ENCODE measurements at regions not wholly inside any gene's neighbourhood (a gene's known extent, or its start where the extent isn't known, plus 50 kb on each side); places are given as distances from the start of the nearest gene placed in this dataset.

DNA sequence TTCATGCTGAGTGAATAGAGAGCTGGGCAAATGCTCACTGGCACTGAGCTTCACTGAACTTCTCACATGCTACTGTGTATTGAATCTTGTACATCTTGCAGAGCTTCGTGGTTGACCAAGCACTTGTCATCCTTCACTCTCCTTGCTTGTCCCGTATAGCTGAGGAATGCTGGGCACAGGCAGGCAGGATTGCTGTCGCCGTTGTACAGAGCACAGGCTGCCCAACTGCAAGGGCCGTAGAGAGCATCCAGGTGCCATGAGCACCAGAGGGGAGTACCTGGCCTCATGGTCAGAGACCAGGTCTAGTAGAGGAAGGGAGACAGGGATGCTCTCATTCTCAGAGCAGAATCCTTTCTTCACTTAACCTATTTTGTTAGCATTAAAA is 99.8 kb upstream of the RET start:
- TF ChIP-seq, protein P1, sequence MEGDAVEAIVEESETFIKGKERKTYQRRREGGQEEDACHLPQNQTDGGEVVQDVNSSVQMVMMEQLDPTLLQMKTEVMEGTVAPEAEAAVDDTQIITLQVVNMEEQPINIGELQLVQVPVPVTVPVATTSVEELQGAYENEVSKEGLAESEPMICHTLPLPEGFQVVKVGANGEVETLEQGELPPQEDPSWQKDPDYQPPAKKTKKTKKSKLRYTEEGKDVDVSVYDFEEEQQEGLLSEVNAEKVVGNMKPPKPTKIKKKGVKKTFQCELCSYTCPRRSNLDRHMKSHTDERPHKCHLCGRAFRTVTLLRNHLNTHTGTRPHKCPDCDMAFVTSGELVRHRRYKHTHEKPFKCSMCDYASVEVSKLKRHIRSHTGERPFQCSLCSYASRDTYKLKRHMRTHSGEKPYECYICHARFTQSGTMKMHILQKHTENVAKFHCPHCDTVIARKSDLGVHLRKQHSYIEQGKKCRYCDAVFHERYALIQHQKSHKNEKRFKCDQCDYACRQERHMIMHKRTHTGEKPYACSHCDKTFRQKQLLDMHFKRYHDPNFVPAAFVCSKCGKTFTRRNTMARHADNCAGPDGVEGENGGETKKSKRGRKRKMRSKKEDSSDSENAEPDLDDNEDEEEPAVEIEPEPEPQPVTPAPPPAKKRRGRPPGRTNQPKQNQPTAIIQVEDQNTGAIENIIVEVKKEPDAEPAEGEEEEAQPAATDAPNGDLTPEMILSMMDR (IDR thresholded peaks at IDR 0.05), result no peak
- no peak for TF ChIP-seq EZH2 (IDR thresholded peaks at IDR 0.05; ENCODE audit: borderline replicate concordance, insufficient read depth, low read depth, low read length, poor library complexity, severe bottlenecking)
